OCI-LY3 (cell line): ENCODE measurements at regions not wholly inside any gene's neighbourhood (a gene's known extent, or its start where the extent isn't known, plus 50 kb on each side); places are given as distances from the start of the nearest gene placed in this dataset.

Source experiments
- EZH2phosphoT487 ChIP-seq: fragments of 200-600 bp; shearing (Covaris generic); IDR thresholded peaks from 2 replicates; pipeline ENCODE4 v1.6.1; 2018; ENCODE audit warnings: antibody characterized with exemption, mixed run types, low read depth
- TF ChIP-seq, protein P1 (sequence below): fragments of 200-600, 300-600 bp; sonication (generic); IDR thresholded peaks from 2 replicates; pipeline ENCODE4 v1.5.1; 2014; ENCODE audit warnings: antibody characterized with exemption, low read length, low read depth

DNA sequence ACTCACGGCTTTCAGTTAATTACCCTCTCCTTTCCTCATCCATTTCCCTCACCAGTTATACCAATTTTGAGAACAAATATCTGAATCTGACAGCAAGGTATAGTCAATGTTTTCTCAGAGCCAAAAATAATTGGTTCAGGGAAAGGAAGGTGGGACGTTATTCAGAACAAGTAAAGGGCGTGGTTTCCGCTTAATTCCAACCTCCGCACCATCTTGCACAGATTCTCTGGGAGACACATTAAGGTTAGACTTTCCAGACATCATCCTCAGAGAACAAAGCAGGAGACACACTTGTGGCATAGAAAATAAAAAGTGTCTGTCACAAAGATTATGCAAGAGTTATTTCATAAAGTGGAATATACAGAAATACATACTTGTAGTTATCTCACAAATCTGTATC lies 441.2 kb downstream of the IRX1 start:
- TF ChIP-seq, protein P1, sequence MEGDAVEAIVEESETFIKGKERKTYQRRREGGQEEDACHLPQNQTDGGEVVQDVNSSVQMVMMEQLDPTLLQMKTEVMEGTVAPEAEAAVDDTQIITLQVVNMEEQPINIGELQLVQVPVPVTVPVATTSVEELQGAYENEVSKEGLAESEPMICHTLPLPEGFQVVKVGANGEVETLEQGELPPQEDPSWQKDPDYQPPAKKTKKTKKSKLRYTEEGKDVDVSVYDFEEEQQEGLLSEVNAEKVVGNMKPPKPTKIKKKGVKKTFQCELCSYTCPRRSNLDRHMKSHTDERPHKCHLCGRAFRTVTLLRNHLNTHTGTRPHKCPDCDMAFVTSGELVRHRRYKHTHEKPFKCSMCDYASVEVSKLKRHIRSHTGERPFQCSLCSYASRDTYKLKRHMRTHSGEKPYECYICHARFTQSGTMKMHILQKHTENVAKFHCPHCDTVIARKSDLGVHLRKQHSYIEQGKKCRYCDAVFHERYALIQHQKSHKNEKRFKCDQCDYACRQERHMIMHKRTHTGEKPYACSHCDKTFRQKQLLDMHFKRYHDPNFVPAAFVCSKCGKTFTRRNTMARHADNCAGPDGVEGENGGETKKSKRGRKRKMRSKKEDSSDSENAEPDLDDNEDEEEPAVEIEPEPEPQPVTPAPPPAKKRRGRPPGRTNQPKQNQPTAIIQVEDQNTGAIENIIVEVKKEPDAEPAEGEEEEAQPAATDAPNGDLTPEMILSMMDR, result no peak
- no peak for TF ChIP-seq EZH2phosphoT487
